ENCODE measurements at regions not wholly inside any gene's neighbourhood (a gene's known extent, or its start where the extent isn't known, plus 50 kb on each side); places are given as distances from the start of the nearest gene placed in this dataset.

DNA sequence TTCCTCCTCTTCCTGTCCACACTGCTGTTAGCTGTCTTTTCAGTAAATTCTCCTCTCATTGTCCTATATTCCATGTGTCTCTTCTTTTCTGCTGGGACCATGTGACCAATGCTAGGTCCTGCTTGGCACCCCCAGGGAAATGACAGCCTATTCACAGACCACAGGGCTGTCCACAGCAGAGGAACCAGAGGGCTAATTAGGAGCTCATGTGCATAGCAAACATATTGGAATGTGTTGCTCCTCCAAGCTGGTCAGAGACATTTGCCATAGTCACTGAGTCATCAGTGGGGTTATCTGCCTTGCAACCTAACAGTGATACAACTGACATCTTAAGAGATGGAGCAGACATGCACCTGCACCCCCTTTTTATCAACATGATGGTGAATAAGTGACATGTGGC, 67.9 kb upstream of the PUDP start:
- Mint-ChIP-seq H3K27ac (no peak overlapping the region), H3K4me3 (peak overlapping the region in 1 of 7 donors; percentile 17), H3K4me1 (no peaks in the 10 kb centered on the region), H3K36me3 (peaks cover 0 to 14% (median 2%) of the 10 kb centered on the region in 3 donors), H3K9me3 (no peaks in the 10 kb centered on the region), H3K27me3 (no peaks in the 10 kb centered on the region)
- ChIA-PET POLR2A (no interaction called here), CTCF (no interaction called here)
- H3K27me3 ChIP-seq (ENCODE audit: insufficient read depth, low read length, poor library complexity, severe bottlenecking), result no peaks in the 10 kb centered on the region
- H3K9me3 ChIP-seq (ENCODE audit: low read length), result no peaks in the 10 kb centered on the region
- H3K36me3 ChIP-seq (ENCODE audit: insufficient read depth, low read length), result no peaks in the 10 kb centered on the region
- H3K4me1 ChIP-seq (ENCODE audit: insufficient read depth, low read length), result no peaks in the 10 kb centered on the region
- no peak overlapping the region for H3K4me3 ChIP-seq (ENCODE audit: low read length)
- DNase-seq, result no peak
- H3K27ac ChIP-seq (ENCODE audit: low read depth, low read length), result no peak overlapping the region

DNA sequence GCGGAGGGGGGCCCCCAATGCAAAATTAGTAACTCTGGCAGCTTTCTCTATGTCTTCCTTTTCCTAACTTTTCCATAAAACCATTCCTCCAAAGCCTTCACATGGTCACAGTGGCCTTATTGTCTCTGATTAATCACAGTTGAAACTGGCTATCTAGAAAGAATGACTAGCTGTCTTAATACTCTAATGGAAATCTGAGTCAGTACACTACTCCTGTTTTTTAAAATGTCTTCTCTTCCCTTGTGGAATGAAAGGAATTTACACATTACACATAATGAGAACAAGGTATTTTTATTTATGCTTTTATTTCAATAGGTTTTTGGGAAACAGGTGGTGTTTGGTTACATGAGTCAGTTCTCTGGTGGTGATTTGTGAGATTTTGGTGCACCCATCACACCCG, 66.3 kb upstream of the PUDP start:
- Histone ChIP-seq H3K36me3 (ENCODE audit: insufficient read depth, low read length) (no peaks in the 10 kb centered on the region), H3K27ac (ENCODE audit: low read depth, low read length) (no peak overlapping the region), H3K4me1 (ENCODE audit: insufficient read depth, low read length) (no peaks in the 10 kb centered on the region), H3K4me3 (ENCODE audit: low read length) (no peak overlapping the region), H3K27me3 (ENCODE audit: insufficient read depth, low read length, poor library complexity, severe bottlenecking) (no peaks in the 10 kb centered on the region), H3K9me3 (ENCODE audit: low read length) (no peaks in the 10 kb centered on the region)
- Mint-ChIP-seq H3K27ac (no peak overlapping the region), H3K9me3 (peaks cover 0 to 3% (median 0%) of the 10 kb centered on the region in 5 donors), H3K36me3 (peaks cover 0 to 7% (median 2%) of the 10 kb centered on the region in 3 donors), H3K4me1 (no peaks in the 10 kb centered on the region), H3K27me3 (no peaks in the 10 kb centered on the region), H3K4me3 (no peak overlapping the region)
- CTCF ChIA-PET, result no interaction called here
- POLR2A ChIA-PET, result no interaction called here
- no peak for DNase-seq

DNA sequence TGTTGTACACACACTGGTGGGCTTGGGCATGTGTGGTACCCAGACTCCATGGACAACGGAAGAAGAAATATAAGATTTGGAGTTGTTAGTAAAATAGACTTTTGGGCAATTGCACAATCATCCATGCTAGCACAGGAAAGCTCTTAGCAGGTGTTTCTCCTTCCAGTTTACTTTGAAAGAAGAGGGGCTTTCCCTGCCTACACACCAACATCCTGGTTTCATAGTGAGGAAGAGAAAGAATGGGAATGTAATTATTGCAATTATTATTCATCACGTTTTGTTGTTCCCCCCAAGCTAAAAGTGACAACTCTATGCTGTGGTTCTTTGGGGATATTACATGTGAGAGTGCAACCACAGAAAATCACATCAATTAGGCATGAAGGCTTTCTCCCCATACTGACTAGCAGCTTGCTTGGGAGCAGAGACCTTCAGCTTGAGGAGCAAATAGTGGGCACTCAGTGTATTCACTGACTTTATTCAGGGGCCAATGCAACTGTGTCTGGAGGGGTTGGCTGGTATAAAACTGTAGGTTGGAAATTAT, 57.2 kb upstream of the PUDP start:
- Histone ChIP-seq H3K4me3 (ENCODE audit: low read length) (no peak overlapping the region), H3K27ac (ENCODE audit: low read depth, low read length) (no peak overlapping the region), H3K27me3 (ENCODE audit: insufficient read depth, low read length, poor library complexity, severe bottlenecking) (no peaks in the 10 kb centered on the region), H3K9me3 (ENCODE audit: low read length) (no peaks in the 10 kb centered on the region), H3K4me1 (ENCODE audit: insufficient read depth, low read length) (no peaks in the 10 kb centered on the region), H3K36me3 (ENCODE audit: insufficient read depth, low read length) (no peaks in the 10 kb centered on the region)
- Mint-ChIP-seq H3K4me3 (no peak overlapping the region), H3K27me3 (no peaks in the 10 kb centered on the region), H3K36me3 (peaks cover 0 to 4% (median 2%) of the 10 kb centered on the region in 3 donors), H3K27ac (no peak overlapping the region), H3K4me1 (no peaks in the 10 kb centered on the region), H3K9me3 (peaks cover 0 to 3% (median 0%) of the 10 kb centered on the region in 5 donors)
- DNase-seq, result no peak
- POLR2A ChIA-PET, result no interaction called here
- CTCF ChIA-PET, result no interaction called here

DNA sequence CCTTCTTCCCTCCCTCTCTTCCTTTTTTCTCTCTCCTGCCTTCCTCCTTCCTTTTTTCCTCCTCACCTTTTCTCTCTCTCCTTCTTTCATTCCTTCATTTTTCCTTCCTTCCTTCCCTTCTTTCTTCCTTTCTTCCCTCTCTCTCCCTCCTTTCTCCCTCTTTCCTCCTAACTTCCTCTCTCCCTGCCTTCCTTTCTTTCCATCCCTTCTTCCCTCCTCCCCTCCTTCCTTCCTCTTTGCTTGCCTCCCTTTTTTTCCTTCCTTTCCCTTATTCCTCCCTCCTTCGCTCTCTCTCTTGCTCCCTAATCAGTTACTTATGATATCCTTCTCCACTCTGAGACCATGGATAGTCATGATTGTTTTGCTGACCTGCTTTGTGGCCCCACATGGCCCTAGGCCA, 56.7 kb upstream of the PUDP start:
- ChIA-PET CTCF (no interaction called here), POLR2A (no interaction called here)
- no peaks in the 10 kb centered on the region for H3K27me3 Mint-ChIP-seq
- H3K4me1 Mint-ChIP-seq, result no peaks in the 10 kb centered on the region
- H3K27ac ChIP-seq (ENCODE audit: low read depth, low read length), result no peak overlapping the region
- no peak for DNase-seq
- H3K27ac Mint-ChIP-seq, result no peak overlapping the region
- peaks cover 0 to under 1% (median 0%) of the 10 kb centered on the region in 5 donors for H3K9me3 Mint-ChIP-seq
- H3K4me3 Mint-ChIP-seq, result no peak overlapping the region
- H3K27me3 ChIP-seq (ENCODE audit: insufficient read depth, low read length, poor library complexity, severe bottlenecking), result no peaks in the 10 kb centered on the region
- H3K4me3 ChIP-seq (ENCODE audit: low read length), result no peak overlapping the region
- H3K36me3 Mint-ChIP-seq, result peaks cover 0 to 1% (median 0%) of the 10 kb centered on the region in 3 donors
- H3K9me3 ChIP-seq (ENCODE audit: low read length), result no peaks in the 10 kb centered on the region
- no peaks in the 10 kb centered on the region for H3K4me1 ChIP-seq (ENCODE audit: insufficient read depth, low read length)
- H3K36me3 ChIP-seq (ENCODE audit: insufficient read depth, low read length), result no peaks in the 10 kb centered on the region

DNA sequence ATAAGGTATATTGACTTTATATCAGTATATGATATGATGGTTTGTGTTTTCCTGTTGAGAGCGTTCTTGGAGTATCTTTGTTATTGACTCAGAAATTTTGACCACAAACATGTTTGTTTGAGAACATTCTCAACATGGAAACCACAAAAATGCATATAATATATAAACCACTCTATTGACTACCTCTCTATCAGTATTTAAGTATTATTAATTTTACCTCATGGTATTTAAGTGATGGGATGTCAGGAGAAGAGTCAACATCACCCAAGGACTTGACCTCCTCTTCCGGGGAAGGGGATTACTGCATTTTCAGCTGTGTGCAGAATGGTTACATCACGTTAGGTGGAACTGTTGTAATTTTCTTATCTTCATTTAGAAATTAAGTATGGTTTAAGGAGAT, 54.3 kb upstream of the PUDP start:
- Histone ChIP-seq H3K4me3 (ENCODE audit: low read length) (no peak overlapping the region), H3K27me3 (ENCODE audit: insufficient read depth, low read length, poor library complexity, severe bottlenecking) (no peaks in the 10 kb centered on the region), H3K9me3 (ENCODE audit: low read length) (no peaks in the 10 kb centered on the region), H3K27ac (ENCODE audit: low read depth, low read length) (no peak overlapping the region), H3K36me3 (ENCODE audit: insufficient read depth, low read length) (no peaks in the 10 kb centered on the region), H3K4me1 (ENCODE audit: insufficient read depth, low read length) (no peaks in the 10 kb centered on the region)
- no peaks in the 10 kb centered on the region for H3K27me3 Mint-ChIP-seq
- H3K4me3 Mint-ChIP-seq, result no peak overlapping the region
- no peak overlapping the region for H3K27ac Mint-ChIP-seq
- no peaks in the 10 kb centered on the region for H3K36me3 Mint-ChIP-seq
- CTCF ChIA-PET, result no interaction called here
- POLR2A ChIA-PET, result no interaction called here
- no peak for DNase-seq
- H3K9me3 Mint-ChIP-seq, result no peaks in the 10 kb centered on the region
- no peaks in the 10 kb centered on the region for H3K4me1 Mint-ChIP-seq

DNA sequence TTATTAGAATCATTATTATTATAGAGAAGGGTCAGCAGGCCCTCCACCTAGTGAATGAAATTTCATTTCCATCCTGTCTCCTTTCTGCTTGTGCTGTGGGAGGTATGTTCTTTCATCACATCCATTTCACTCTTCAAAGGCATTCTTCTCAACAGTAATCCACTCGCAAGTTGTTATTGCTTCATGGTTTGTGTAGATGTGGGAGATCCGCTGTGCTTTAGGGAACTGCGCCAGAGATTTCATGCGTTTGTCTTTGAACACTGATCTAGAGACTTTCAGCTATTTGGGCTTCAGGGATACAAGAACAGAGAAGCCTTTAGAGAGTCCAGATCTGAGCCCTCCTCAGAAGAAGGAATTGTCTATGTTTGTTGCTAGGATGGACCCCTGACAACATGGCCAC, 53.5 kb upstream of the PUDP start:
- CTCF ChIA-PET, result no interaction called here
- Mint-ChIP-seq H3K9me3 (no peaks in the 10 kb centered on the region), H3K36me3 (peaks cover 0 to 2% (median 0%) of the 10 kb centered on the region in 3 donors)

GRCh38 chrX:7198499-7198898, 50.5 kb upstream of the PUDP start:
- no peaks in the 10 kb centered on the region for H3K9me3 Mint-ChIP-seq
- Histone ChIP-seq H3K27ac (ENCODE audit: low read depth, low read length) (no peak overlapping the region), H3K4me1 (ENCODE audit: insufficient read depth, low read length) (no peaks in the 10 kb centered on the region), H3K27me3 (ENCODE audit: insufficient read depth, low read length, poor library complexity, severe bottlenecking) (no peaks in the 10 kb centered on the region), H3K9me3 (ENCODE audit: low read length) (no peaks in the 10 kb centered on the region), H3K4me3 (ENCODE audit: low read length) (no peak overlapping the region), H3K36me3 (ENCODE audit: insufficient read depth, low read length) (no peaks in the 10 kb centered on the region)
- ChIA-PET POLR2A (no interaction called here), CTCF (no interaction called here)
- H3K4me3 Mint-ChIP-seq, result no peak overlapping the region
- H3K4me1 Mint-ChIP-seq, result no peaks in the 10 kb centered on the region
- no peaks in the 10 kb centered on the region for H3K27me3 Mint-ChIP-seq
- no peak for DNase-seq
- peaks cover 0 to 2% (median 0%) of the 10 kb centered on the region in 3 donors for H3K36me3 Mint-ChIP-seq
- no peak overlapping the region for H3K27ac Mint-ChIP-seq

More for the DNA sequence above, 53.5 kb upstream of the PUDP start:
- H3K36me3 ChIP-seq (ENCODE audit: insufficient read depth, low read length), result no peaks in the 10 kb centered on the region
- Mint-ChIP-seq H3K27me3 (no peaks in the 10 kb centered on the region), H3K27ac (no peak overlapping the region), H3K4me3 (no peak overlapping the region), H3K4me1 (no peaks in the 10 kb centered on the region)
- no peak overlapping the region for H3K4me3 ChIP-seq (ENCODE audit: low read length)
- no peaks in the 10 kb centered on the region for H3K27me3 ChIP-seq (ENCODE audit: insufficient read depth, low read length, poor library complexity, severe bottlenecking)
- H3K4me1 ChIP-seq (ENCODE audit: insufficient read depth, low read length), result no peaks in the 10 kb centered on the region
- no peak for DNase-seq
- POLR2A ChIA-PET, result no interaction called here
- H3K27ac ChIP-seq (ENCODE audit: low read depth, low read length), result no peak overlapping the region
- no peaks in the 10 kb centered on the region for H3K9me3 ChIP-seq (ENCODE audit: low read length)
